ENCODE measurements at regions not wholly inside any gene's neighbourhood (a gene's known extent, or its start where the extent isn't known, plus 50 kb on each side); places are given as distances from the start of the nearest gene placed in this dataset.
"Not testable (repeated sequence)": the region's sequence is repeated elsewhere in the genome, so short reads cannot be mapped to it uniquely, and the experiment has no call there.

- DNase-seq (ENCODE audit: low read depth in 2 of 2) = no peak
Observed at GRCh38 chr2:134019871-134020270, 234.0 kb upstream of the MGAT5 start.

GRCh38 chr2:134020608-134021007, 233.3 kb upstream of the MGAT5 start:
- no peak for DNase-seq (ENCODE audit: low read depth in 2 of 2)

- DNase-seq (ENCODE audit: low read depth in 2 of 2) = no peak
Observed at GRCh38 chr2:134021830-134022524, 231.9 kb upstream of the MGAT5 start.

- no peak for DNase-seq (ENCODE audit: low read depth in 2 of 2)
Observed at GRCh38 chr2:134023854-134024253, 230.0 kb upstream of the MGAT5 start.

- DNase-seq (ENCODE audit: low read depth in 2 of 2) = no peak
Observed at GRCh38 chr2:134027980-134028379, 225.9 kb upstream of the MGAT5 start.

GRCh38 chr2:134029418-134029817, 224.5 kb upstream of the MGAT5 start:
- DNase-seq (ENCODE audit: low read depth in 2 of 2) = no peak

GRCh38 chr2:134031539-134031938, 222.3 kb upstream of the MGAT5 start:
- DNase-seq (ENCODE audit: low read depth in 2 of 2) = no peak

- no peak for DNase-seq (ENCODE audit: low read depth in 2 of 2)
Observed at GRCh38 chr2:134035605-134036370, 218.1 kb upstream of the MGAT5 start.

- DNase-seq (ENCODE audit: low read depth in 2 of 2) = no peak
Observed at GRCh38 chr2:134039912-134040581, 213.8 kb upstream of the MGAT5 start.

GRCh38 chr2:134040626-134041172, 213.2 kb upstream of the MGAT5 start:
- DNase-seq (ENCODE audit: low read depth in 2 of 2) = not testable (repeated sequence)

GRCh38 chr2:134041877-134042276, 212.0 kb upstream of the MGAT5 start:
- DNase-seq (ENCODE audit: low read depth in 2 of 2) = no peak

GRCh38 chr2:134043028-134043427, 210.8 kb upstream of the MGAT5 start:
- not testable (repeated sequence) for DNase-seq (ENCODE audit: low read depth in 2 of 2)

- DNase-seq (ENCODE audit: low read depth in 2 of 2) = no peak
Observed at GRCh38 chr2:134052173-134052572, 201.7 kb upstream of the MGAT5 start.

- DNase-seq (ENCODE audit: low read depth in 2 of 2) = no peak
Observed at GRCh38 chr2:134056173-134056572, 197.7 kb upstream of the MGAT5 start.

- not testable (repeated sequence) for DNase-seq (ENCODE audit: low read depth in 2 of 2)
Observed at GRCh38 chr2:134061066-134061465, 192.8 kb upstream of the MGAT5 start.

GRCh38 chr2:134062235-134062634, 191.6 kb upstream of the MGAT5 start:
- not testable (repeated sequence) for DNase-seq (ENCODE audit: low read depth in 2 of 2)

GRCh38 chr2:134063916-134064315, 190.0 kb upstream of the MGAT5 start:
- not testable (repeated sequence) for DNase-seq (ENCODE audit: low read depth in 2 of 2)

- DNase-seq (ENCODE audit: low read depth in 2 of 2) = no peak
Observed at GRCh38 chr2:134070281-134070741, 183.6 kb upstream of the MGAT5 start.

- DNase-seq (ENCODE audit: low read depth in 2 of 2) = no peak
Observed at GRCh38 chr2:134072341-134072740, 181.5 kb upstream of the MGAT5 start.

- DNase-seq (ENCODE audit: low read depth in 2 of 2) = no peak
Observed at GRCh38 chr2:134073023-134073422, 180.8 kb upstream of the MGAT5 start.

- no peak for DNase-seq (ENCODE audit: low read depth in 2 of 2)
Observed at GRCh38 chr2:134074619-134075018, 179.3 kb upstream of the MGAT5 start.

- DNase-seq (ENCODE audit: low read depth in 2 of 2) = no peak
Observed at GRCh38 chr2:134075204-134075603, 178.7 kb upstream of the MGAT5 start.

All from fibroblast of skin of left biceps (primary cell).